Upper lobe of left lung (tissue), 4 donors: ENCODE measurements at regions not wholly inside any gene's neighbourhood (a gene's known extent, or its start where the extent isn't known, plus 50 kb on each side); places are given as distances from the start of the nearest gene placed in this dataset.

Source experiments
- POLR2A ChIP-seq, 4 donors: fragments of 450-650 bp; IDR thresholded peaks; one replicate each; pipeline ENCODE4 v1.5.1; 2016 to 2017; ENCODE audit warnings: antibody characterized with exemption in 4 of 4, mild to moderate bottlenecking in 2 of 4
- POLR2AphosphoS5 ChIP-seq, 2 donors: sonication (generic); formaldehyde crosslinking; IDR thresholded peaks; one replicate each; pipeline ENCODE4 v1.5.1; 2017; ENCODE audit warnings: antibody characterized with exemption in 2 of 2
- TF ChIP-seq, protein P1 (sequence below), 6 experiments: fragments of 450-650 bp in 4 of 6; fragments of 200-600 bp in 2 of 6; sonication (generic) in 2 of 6; IDR thresholded peaks; one replicate each; pipeline ENCODE4 v1.5.1; 2016 to 2019; ENCODE audit warnings: antibody characterized with exemption in 6 of 6

DNA sequence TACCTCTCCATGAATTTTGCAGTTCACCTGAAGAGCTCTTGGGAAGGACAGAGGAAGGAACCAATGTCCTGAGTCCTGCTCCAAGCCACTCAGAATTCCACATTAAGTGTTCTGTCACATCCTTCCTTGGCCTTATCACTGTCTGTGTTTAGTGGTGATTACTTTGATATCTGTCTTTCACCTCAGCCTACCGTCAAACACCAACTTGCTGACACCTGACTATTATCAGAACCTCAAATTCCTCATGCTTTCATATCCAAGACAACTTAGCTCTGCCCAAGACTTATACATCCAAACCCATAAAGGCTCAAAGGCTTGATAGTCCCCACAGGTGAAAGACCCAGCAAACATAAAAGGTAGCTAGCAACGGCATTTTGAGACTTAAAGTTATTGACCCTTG lies 280.0 kb downstream of the MEX3B start:
- TF ChIP-seq, protein P1, sequence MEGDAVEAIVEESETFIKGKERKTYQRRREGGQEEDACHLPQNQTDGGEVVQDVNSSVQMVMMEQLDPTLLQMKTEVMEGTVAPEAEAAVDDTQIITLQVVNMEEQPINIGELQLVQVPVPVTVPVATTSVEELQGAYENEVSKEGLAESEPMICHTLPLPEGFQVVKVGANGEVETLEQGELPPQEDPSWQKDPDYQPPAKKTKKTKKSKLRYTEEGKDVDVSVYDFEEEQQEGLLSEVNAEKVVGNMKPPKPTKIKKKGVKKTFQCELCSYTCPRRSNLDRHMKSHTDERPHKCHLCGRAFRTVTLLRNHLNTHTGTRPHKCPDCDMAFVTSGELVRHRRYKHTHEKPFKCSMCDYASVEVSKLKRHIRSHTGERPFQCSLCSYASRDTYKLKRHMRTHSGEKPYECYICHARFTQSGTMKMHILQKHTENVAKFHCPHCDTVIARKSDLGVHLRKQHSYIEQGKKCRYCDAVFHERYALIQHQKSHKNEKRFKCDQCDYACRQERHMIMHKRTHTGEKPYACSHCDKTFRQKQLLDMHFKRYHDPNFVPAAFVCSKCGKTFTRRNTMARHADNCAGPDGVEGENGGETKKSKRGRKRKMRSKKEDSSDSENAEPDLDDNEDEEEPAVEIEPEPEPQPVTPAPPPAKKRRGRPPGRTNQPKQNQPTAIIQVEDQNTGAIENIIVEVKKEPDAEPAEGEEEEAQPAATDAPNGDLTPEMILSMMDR (IDR thresholded peaks at IDR 0.05), result no peak
- TF ChIP-seq POLR2AphosphoS5 (IDR thresholded peaks at IDR 0.05), result no peak
- TF ChIP-seq POLR2A (IDR thresholded peaks at IDR 0.05), result no peak
